Neural progenitor cell (in vitro differentiated cells): ENCODE measurements at regions not wholly inside any gene's neighbourhood (a gene's known extent, or its start where the extent isn't known, plus 50 kb on each side); places are given as distances from the start of the nearest gene placed in this dataset.

ENCODE experiments used
- EZH2 ChIP-seq: fragments of 200-600 bp; sonication (generic); IDR thresholded peaks from 2 replicates; pipeline ENCODE4 v1.6.1; 2017; ENCODE audit warnings: antibody characterized with exemption, mild to moderate bottlenecking, moderate library complexity
- TF ChIP-seq, protein P1 (sequence below): fragments of 200-600 bp; sonication (generic); IDR thresholded peaks from 2 replicates; pipeline ENCODE4 v1.5.1; 2017; ENCODE audit warnings: antibody characterized with exemption, mild to moderate bottlenecking

GRCh38 chr3:181178991-181179390 lies 189.5 kb upstream of the DNAJC19 start:
- TF ChIP-seq, protein P1, sequence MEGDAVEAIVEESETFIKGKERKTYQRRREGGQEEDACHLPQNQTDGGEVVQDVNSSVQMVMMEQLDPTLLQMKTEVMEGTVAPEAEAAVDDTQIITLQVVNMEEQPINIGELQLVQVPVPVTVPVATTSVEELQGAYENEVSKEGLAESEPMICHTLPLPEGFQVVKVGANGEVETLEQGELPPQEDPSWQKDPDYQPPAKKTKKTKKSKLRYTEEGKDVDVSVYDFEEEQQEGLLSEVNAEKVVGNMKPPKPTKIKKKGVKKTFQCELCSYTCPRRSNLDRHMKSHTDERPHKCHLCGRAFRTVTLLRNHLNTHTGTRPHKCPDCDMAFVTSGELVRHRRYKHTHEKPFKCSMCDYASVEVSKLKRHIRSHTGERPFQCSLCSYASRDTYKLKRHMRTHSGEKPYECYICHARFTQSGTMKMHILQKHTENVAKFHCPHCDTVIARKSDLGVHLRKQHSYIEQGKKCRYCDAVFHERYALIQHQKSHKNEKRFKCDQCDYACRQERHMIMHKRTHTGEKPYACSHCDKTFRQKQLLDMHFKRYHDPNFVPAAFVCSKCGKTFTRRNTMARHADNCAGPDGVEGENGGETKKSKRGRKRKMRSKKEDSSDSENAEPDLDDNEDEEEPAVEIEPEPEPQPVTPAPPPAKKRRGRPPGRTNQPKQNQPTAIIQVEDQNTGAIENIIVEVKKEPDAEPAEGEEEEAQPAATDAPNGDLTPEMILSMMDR, result no peak
- no peak for TF ChIP-seq EZH2
